ENCODE measurements at regions not wholly inside any gene's neighbourhood (a gene's known extent, or its start where the extent isn't known, plus 50 kb on each side); places are given as distances from the start of the nearest gene placed in this dataset.

DNA sequence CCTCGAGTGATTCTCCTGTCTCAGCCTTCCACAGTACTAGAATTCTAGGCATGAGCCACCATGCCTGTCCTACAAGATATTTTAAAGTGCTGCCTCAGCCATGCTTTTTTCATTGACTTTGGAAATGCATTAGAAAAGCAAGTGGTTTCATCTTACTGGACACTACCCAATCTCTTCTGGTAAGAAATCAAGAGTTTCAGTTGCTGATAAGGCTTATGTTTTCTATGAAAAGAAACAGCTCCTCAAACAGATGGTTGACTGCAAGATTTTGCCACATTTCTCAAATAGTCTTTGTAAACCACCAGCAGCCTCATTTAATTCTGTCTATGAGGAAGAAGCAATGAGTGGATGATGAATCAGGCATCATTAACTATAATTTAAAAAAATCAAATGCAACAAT lies 264.5 kb upstream of the LRP1B start:
- TF ChIP-seq, protein P1, sequence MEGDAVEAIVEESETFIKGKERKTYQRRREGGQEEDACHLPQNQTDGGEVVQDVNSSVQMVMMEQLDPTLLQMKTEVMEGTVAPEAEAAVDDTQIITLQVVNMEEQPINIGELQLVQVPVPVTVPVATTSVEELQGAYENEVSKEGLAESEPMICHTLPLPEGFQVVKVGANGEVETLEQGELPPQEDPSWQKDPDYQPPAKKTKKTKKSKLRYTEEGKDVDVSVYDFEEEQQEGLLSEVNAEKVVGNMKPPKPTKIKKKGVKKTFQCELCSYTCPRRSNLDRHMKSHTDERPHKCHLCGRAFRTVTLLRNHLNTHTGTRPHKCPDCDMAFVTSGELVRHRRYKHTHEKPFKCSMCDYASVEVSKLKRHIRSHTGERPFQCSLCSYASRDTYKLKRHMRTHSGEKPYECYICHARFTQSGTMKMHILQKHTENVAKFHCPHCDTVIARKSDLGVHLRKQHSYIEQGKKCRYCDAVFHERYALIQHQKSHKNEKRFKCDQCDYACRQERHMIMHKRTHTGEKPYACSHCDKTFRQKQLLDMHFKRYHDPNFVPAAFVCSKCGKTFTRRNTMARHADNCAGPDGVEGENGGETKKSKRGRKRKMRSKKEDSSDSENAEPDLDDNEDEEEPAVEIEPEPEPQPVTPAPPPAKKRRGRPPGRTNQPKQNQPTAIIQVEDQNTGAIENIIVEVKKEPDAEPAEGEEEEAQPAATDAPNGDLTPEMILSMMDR (IDR thresholded peaks at IDR 0.05; ENCODE audit: low read depth, low read length, missing input control), result no peak
- TF ChIP-seq, protein P2, sequence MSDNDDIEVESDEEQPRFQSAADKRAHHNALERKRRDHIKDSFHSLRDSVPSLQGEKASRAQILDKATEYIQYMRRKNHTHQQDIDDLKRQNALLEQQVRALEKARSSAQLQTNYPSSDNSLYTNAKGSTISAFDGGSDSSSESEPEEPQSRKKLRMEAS (IDR thresholded peaks at IDR 0.05), result no peak
- TF ChIP-seq FOXA1 (IDR thresholded peaks at IDR 0.05) (no peak), TAF1 (conservative IDR thresholded peaks at IDR 0.05) (no peak), GABPA (IDR thresholded peaks at IDR 0.05 in 1 of 2, conservative IDR thresholded peaks at IDR 0.05 in 1 of 2) (no peak), JUND (IDR thresholded peaks at IDR 0.05) (no peak)
- TF ChIP-seq, protein P3, sequence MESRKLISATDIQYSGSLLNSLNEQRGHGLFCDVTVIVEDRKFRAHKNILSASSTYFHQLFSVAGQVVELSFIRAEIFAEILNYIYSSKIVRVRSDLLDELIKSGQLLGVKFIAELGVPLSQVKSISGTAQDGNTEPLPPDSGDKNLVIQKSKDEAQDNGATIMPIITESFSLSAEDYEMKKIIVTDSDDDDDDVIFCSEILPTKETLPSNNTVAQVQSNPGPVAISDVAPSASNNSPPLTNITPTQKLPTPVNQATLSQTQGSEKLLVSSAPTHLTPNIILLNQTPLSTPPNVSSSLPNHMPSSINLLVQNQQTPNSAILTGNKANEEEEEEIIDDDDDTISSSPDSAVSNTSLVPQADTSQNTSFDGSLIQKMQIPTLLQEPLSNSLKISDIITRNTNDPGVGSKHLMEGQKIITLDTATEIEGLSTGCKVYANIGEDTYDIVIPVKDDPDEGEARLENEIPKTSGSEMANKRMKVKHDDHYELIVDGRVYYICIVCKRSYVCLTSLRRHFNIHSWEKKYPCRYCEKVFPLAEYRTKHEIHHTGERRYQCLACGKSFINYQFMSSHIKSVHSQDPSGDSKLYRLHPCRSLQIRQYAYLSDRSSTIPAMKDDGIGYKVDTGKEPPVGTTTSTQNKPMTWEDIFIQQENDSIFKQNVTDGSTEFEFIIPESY (IDR thresholded peaks at IDR 0.05), result no peak
